ENCODE measurements at regions not wholly inside any gene's neighbourhood (a gene's known extent, or its start where the extent isn't known, plus 50 kb on each side); places are given as distances from the start of the nearest gene placed in this dataset.
"Not testable (repeated sequence)": the region's sequence is repeated elsewhere in the genome, so short reads cannot be mapped to it uniquely, and the experiment has no call there.

GRCh38 chr10:26634111-26634510 lies 63.4 kb upstream of the PDSS1 start:
- TF ChIP-seq CTCF (IDR thresholded peaks at IDR 0.05; ENCODE audit: low read depth, low read length, poor library complexity, severe bottlenecking); EZH2phosphoT487 (IDR thresholded peaks at IDR 0.05; ENCODE audit: borderline replicate concordance, low read length): not testable (repeated sequence)
